PC-9 (cell line): ENCODE measurements at regions not wholly inside any gene's neighbourhood (a gene's known extent, or its start where the extent isn't known, plus 50 kb on each side); places are given as distances from the start of the nearest gene placed in this dataset.

ENCODE experiments used
- BruUV-seq: library from RNA; stranded (reverse); fragments of 400-500 nt; replicated peaks from 2 replicates; lab custom pipeline; 2021; lab: Mats Ljungman, UMichigan
- CTCF ChIA-PET: fragments of 300-600 bp; sonication (Branson Sonifier 250); formaldehyde crosslinking; loops from one replicate; lab custom pipeline; 2022; ENCODE audit warnings: antibody characterized with exemption; lab: Charles Lee
- POLR2A ChIA-PET: fragments of 300-600 bp; sonication (Branson Sonifier 250); formaldehyde crosslinking; loops from one replicate; lab custom pipeline; 2022; ENCODE audit warnings: antibody characterized with exemption; ENCODE audit not compliant: unreplicated experiment; lab: Charles Lee
- DNase-seq, 2 experiments: peaks; one replicate each; pipeline versions ENCODE4 v3.0.0 to v3.0.0-alpha.2; 2015 to 2022; ENCODE audit warnings: mixed read lengths in 1 of 2
- H2AFZ ChIP-seq: fragments of 200-600 bp; sonication (generic); 2 replicates; pipeline ENCODE4 v1.8.1; 2017; ENCODE audit warnings: antibody characterized with exemption
- H3F3A ChIP-seq: fragments of 200-600 bp; sonication (generic); 2 replicates; pipeline ENCODE4 v1.8.1; 2017; ENCODE audit warnings: antibody characterized with exemption, mild to moderate bottlenecking, low read depth; ENCODE audit not compliant: insufficient read depth
- H3K27ac ChIP-seq: fragments of 200-600 bp; sonication (generic); 2 replicates; pipeline ENCODE4 v1.6.1; 2016; ENCODE audit warnings: mixed run types
- H3K27me3 ChIP-seq: fragments of 200-600 bp; sonication (generic); 2 replicates; pipeline ENCODE4 v1.6.1; 2016; ENCODE audit warnings: low read depth, mixed run types; ENCODE audit not compliant: insufficient read depth
- H3K36me3 ChIP-seq: fragments of 200-600 bp; sonication (generic); 2 replicates; pipeline ENCODE4 v1.6.1; 2016; ENCODE audit warnings: low read depth, mixed run types
- H3K4me1 ChIP-seq: fragments of 200-600 bp; sonication (generic); replicated peaks from 2 replicates; pipeline ENCODE4 v1.6.1; 2016; ENCODE audit warnings: mixed run types; ENCODE audit not compliant: insufficient read depth
- H3K4me2 ChIP-seq: fragments of 200-600 bp; sonication (generic); 2 replicates; pipeline ENCODE4 v1.6.1; 2017; ENCODE audit warnings: mixed run types
- H3K4me3 ChIP-seq: fragments of 200-600 bp; sonication (generic); 2 replicates; pipeline ENCODE4 v1.6.1; 2016; ENCODE audit warnings: mixed run types
- H3K79me2 ChIP-seq: fragments of 200-600 bp; sonication (generic); 2 replicates; pipeline ENCODE4 v1.6.1; 2017; ENCODE audit warnings: low read depth, mixed run types
- H3K9me2 ChIP-seq: fragments of 200-600 bp; sonication (generic); 2 replicates; pipeline ENCODE4 v1.8.1; 2017; ENCODE audit warnings: mild to moderate bottlenecking; ENCODE audit not compliant: insufficient read depth
- H3K9me3 ChIP-seq: fragments of 200-600 bp; sonication (generic); 2 replicates; pipeline ENCODE4 v1.8.1; 2016; ENCODE audit warnings: low read depth; ENCODE audit not compliant: insufficient read depth
- H4K20me1 ChIP-seq: fragments of 200-600 bp; sonication (generic); 2 replicates; pipeline ENCODE4 v1.8.1; 2017; ENCODE audit not compliant: insufficient read depth
- CTCF ChIP-seq: fragments of 200-600 bp; sonication (generic); conservative IDR thresholded peaks from 2 replicates; pipeline ENCODE4 v1.6.1; 2017; ENCODE audit warnings: mixed run types, antibody characterized with exemption, mild to moderate bottlenecking, moderate library complexity
- EZH2 ChIP-seq: fragments of 200-600 bp; sonication (generic); IDR thresholded peaks from 2 replicates; pipeline ENCODE4 v1.8.0; 2017; ENCODE audit warnings: antibody characterized with exemption, low read depth
- intact Hi-C: fragments of 100-400 bp; cut with micrococcal nuclease; formaldehyde crosslinking; loops from one replicate; pipeline ENCODE4 v1.10.0; 2022; ENCODE audit not compliant: unreplicated experiment

- CTCF ChIA-PET = no interaction called here
- no TSS peak for BruUV-seq
Measured at GRCh38 chr12:58651850-58652249, 268.5 kb downstream of the LRIG3 start.

GRCh38 chr12:58654021-58654420 lies 266.3 kb downstream of the LRIG3 start:
- ChIA-PET POLR2A (no interaction called here), CTCF (no interaction called here)
- no peaks in the 10 kb centered on the region for H3K9me3 ChIP-seq
- H4K20me1 ChIP-seq = no peaks in the 10 kb centered on the region
- no peak for DNase-seq
- no peaks in the 10 kb centered on the region for H3K36me3 ChIP-seq
- H3K79me2 ChIP-seq = no peaks in the 10 kb centered on the region
- no peaks in the 10 kb centered on the region for H3K27me3 ChIP-seq
- no peaks in the 10 kb centered on the region for H3K9me2 ChIP-seq
- no peak overlapping the region for H3K4me3 ChIP-seq
- no peak for TF ChIP-seq CTCF
- TF ChIP-seq EZH2 = no peak
- H2AFZ ChIP-seq = no peak overlapping the region
- no peak overlapping the region for H3K4me2 ChIP-seq
- intact Hi-C loops = no loop called here
- H3F3A ChIP-seq = no peaks in the 10 kb centered on the region
- no peak overlapping the region for H3K27ac ChIP-seq
- H3K4me1 ChIP-seq = no peaks in the 10 kb centered on the region
- BruUV-seq = no TSS peak

More at GRCh38 chr12:58651850-58652249, 268.5 kb downstream of the LRIG3 start:
- Histone ChIP-seq H2AFZ (no peak overlapping the region), H3K4me2 (no peak overlapping the region), H3K27ac (no peak overlapping the region), H3K4me3 (no peak overlapping the region), H3K9me3 (no peaks in the 10 kb centered on the region), H4K20me1 (no peaks in the 10 kb centered on the region), H3K4me1 (no peaks in the 10 kb centered on the region), H3K36me3 (no peaks in the 10 kb centered on the region), H3K79me2 (no peaks in the 10 kb centered on the region), H3K27me3 (no peaks in the 10 kb centered on the region), H3F3A (no peaks in the 10 kb centered on the region), H3K9me2 (no peaks in the 10 kb centered on the region)
- no peak for DNase-seq
- POLR2A ChIA-PET = no interaction called here
- TF ChIP-seq EZH2 = no peak
- TF ChIP-seq CTCF = no peak
- intact Hi-C loops = no loop called here

GRCh38 chr12:58655375-58655774 lies 264.9 kb downstream of the LRIG3 start:
- Histone ChIP-seq H3K27me3 (no peaks in the 10 kb centered on the region), H3K4me2 (no peak overlapping the region), H3K9me2 (no peaks in the 10 kb centered on the region), H3K9me3 (no peaks in the 10 kb centered on the region), H3K79me2 (no peaks in the 10 kb centered on the region), H4K20me1 (no peaks in the 10 kb centered on the region), H3F3A (no peaks in the 10 kb centered on the region), H2AFZ (no peak overlapping the region), H3K27ac (no peak overlapping the region), H3K4me3 (no peak overlapping the region), H3K4me1 (no peaks in the 10 kb centered on the region), H3K36me3 (no peaks in the 10 kb centered on the region)
- intact Hi-C loops = no loop called here
- ChIA-PET POLR2A (no interaction called here), CTCF (no interaction called here)
- TF ChIP-seq CTCF = no peak
- TF ChIP-seq EZH2 = no peak
- DNase-seq = no peak
- BruUV-seq = no TSS peak
